Subcutaneous abdominal adipose tissue (tissue), 5 donors: ENCODE measurements at regions not wholly inside any gene's neighbourhood (a gene's known extent, or its start where the extent isn't known, plus 50 kb on each side); places are given as distances from the start of the nearest gene placed in this dataset.

Source experiments
- H3K27ac ChIP-seq: one replicate; pipeline ENCODE4 v1.7.0; 2013; ENCODE audit warnings: low read depth, mild to moderate bottlenecking, inconsistent platforms, low read length, moderate library complexity
- H3K27me3 ChIP-seq, 5 donors: one replicate each; pipeline ENCODE4 v1.7.0; 2013; ENCODE audit warnings: low read length in 5 of 5, inconsistent platforms in 1 of 5; ENCODE audit not compliant: control insufficient read depth in 5 of 5, insufficient read depth in 4 of 5
- H3K36me3 ChIP-seq, 5 donors: one replicate each; pipeline ENCODE4 v1.7.0; 2013; ENCODE audit warnings: low read length in 5 of 5; ENCODE audit not compliant: control insufficient read depth in 5 of 5, insufficient read depth in 5 of 5
- H3K4me1 ChIP-seq, 5 donors: one replicate each; pipeline ENCODE4 v1.7.0; 2013; ENCODE audit warnings: low read length in 5 of 5, mild to moderate bottlenecking in 3 of 5, moderate library complexity in 1 of 5; ENCODE audit not compliant: control insufficient read depth in 5 of 5, insufficient read depth in 5 of 5
- H3K4me3 ChIP-seq, 5 donors: one replicate each; pipeline ENCODE4 v1.7.0; 2013; ENCODE audit warnings: low read length in 5 of 5, low read depth in 1 of 5
- H3K9ac ChIP-seq, 5 donors: one replicate each; pipeline ENCODE4 v1.7.0; 2013; ENCODE audit warnings: low read length in 5 of 5, mild to moderate bottlenecking in 4 of 5, moderate library complexity in 3 of 5
- H3K9me3 ChIP-seq, 5 donors: one replicate each; pipeline ENCODE4 v1.7.0; 2013; ENCODE audit warnings: low read length in 5 of 5; ENCODE audit not compliant: control insufficient read depth in 5 of 5
- donor health status: healthy.
- donor health status: healthy.
- donor health status: healthy.
- donor health status: healthy.
- donor health status: healthy.

DNA sequence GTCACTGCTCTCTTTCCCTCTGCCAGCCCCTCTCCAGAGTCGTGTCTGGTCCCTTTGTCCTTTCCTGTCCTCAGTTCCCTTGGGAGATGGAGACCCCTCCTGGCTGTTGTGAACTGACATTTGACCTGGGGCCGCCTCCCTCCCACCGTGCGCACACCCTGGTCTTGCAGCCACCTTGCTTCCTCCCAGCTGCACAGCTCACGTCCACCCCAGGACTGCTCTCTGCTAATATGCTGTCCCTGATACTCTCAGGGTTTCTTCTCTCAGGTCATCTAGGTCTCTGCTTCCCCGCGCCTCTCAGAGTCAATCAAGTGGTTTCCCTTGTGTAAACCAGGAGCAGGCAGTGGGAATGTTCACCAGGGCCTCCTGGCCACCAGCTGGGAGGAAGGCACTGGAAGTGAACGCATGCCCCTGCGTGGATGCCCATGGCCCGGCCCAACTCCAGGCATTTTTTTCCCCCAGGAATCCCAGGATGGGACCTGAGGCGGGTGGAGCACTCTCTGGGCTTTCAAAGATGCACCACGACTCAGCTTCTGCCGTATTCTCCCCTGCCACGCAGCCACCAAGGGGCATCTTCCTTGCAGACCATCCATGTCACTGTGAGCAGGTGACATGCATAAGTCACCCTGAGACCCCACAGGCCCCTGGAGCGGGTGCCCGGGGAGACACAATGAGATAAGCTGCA lies 142.4 kb downstream of the OLFM1 start:
- H3K27me3 ChIP-seq, result peaks cover 7 to 42% (median 21%) of the 10 kb centered on the region in 5 donors
- no peak overlapping the region for H3K9ac ChIP-seq
- no peaks in the 10 kb centered on the region for H3K36me3 ChIP-seq
- H3K4me1 ChIP-seq, result peaks cover 0 to 9% (median 7%) of the 10 kb centered on the region in 5 donors
- no peak overlapping the region for H3K4me3 ChIP-seq
- peaks cover 0 to 13% (median 7%) of the 10 kb centered on the region in 5 donors for H3K9me3 ChIP-seq
- no peak overlapping the region for H3K27ac ChIP-seq

- peaks cover 0 to 13% (median 7%) of the 10 kb centered on the region in 5 donors for H3K9me3 ChIP-seq
- H3K27me3 ChIP-seq, result peaks cover 7 to 36% (median 19%) of the 10 kb centered on the region in 5 donors
- H3K36me3 ChIP-seq, result no peaks in the 10 kb centered on the region
- no peak overlapping the region for H3K9ac ChIP-seq
- no peak overlapping the region for H3K27ac ChIP-seq
- H3K4me3 ChIP-seq, result no peak overlapping the region
- peaks cover 0 to 9% (median 7%) of the 10 kb centered on the region in 5 donors for H3K4me1 ChIP-seq
Measured at GRCh38 chr9:135230386-135230765, 142.9 kb downstream of the OLFM1 start.

GRCh38 chr9:135230817-135231520 lies 143.5 kb downstream of the OLFM1 start:
- no peak overlapping the region for H3K9ac ChIP-seq
- no peak overlapping the region for H3K4me3 ChIP-seq
- no peaks in the 10 kb centered on the region for H3K36me3 ChIP-seq
- H3K4me1 ChIP-seq, result peaks cover 0 to 9% (median 7%) of the 10 kb centered on the region in 5 donors
- peaks cover 7 to 34% (median 19%) of the 10 kb centered on the region in 5 donors for H3K27me3 ChIP-seq
- H3K27ac ChIP-seq, result no peak overlapping the region
- H3K9me3 ChIP-seq, result peaks cover 0 to 11% (median 7%) of the 10 kb centered on the region in 5 donors

GRCh38 chr9:135239100-135239768 lies 151.8 kb downstream of the OLFM1 start:
- peaks cover 13 to 30% (median 20%) of the 10 kb centered on the region in 5 donors for H3K27me3 ChIP-seq
- H3K36me3 ChIP-seq, result no peaks in the 10 kb centered on the region
- no peaks in the 10 kb centered on the region for H3K4me1 ChIP-seq
- H3K27ac ChIP-seq, result no peak overlapping the region
- H3K9me3 ChIP-seq, result peaks cover 0 to 9% (median 4%) of the 10 kb centered on the region in 5 donors
- no peak overlapping the region for H3K9ac ChIP-seq
- no peak overlapping the region for H3K4me3 ChIP-seq

DNA sequence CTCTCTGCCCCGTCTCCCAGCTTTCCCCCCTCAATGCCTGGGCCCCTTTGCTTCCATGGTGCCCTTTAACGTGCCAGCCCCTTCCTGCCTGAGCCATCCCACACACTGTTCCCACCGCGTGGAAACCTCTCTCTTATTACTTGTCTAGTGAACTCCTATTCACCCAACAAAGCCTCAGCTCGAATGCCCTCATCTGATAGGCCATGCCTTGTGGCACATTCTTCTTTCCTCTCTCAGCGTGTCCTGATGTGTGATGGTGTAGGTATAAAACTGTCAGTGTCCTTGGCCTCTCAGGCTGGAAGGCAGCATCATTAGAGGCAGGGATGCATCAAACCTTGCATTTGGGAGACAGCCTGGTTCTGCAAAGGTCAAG lies 152.3 kb downstream of the OLFM1 start:
- H3K9me3 ChIP-seq, result peaks cover 0 to 4% (median 0%) of the 10 kb centered on the region in 5 donors
- no peak overlapping the region for H3K27ac ChIP-seq
- peaks cover 18 to 35% (median 25%) of the 10 kb centered on the region in 5 donors for H3K27me3 ChIP-seq
- no peaks in the 10 kb centered on the region for H3K36me3 ChIP-seq
- no peak overlapping the region for H3K4me3 ChIP-seq
- peaks cover 0 to 2% (median 0%) of the 10 kb centered on the region in 5 donors for H3K4me1 ChIP-seq
- H3K9ac ChIP-seq, result no peak overlapping the region

- H3K4me3 ChIP-seq, result no peak overlapping the region
- H3K9me3 ChIP-seq, result peaks cover 0 to 3% (median 0%) of the 10 kb centered on the region in 5 donors
- H3K36me3 ChIP-seq, result no peaks in the 10 kb centered on the region
- H3K9ac ChIP-seq, result no peak overlapping the region
- H3K4me1 ChIP-seq, result peaks cover 0 to 5% (median 0%) of the 10 kb centered on the region in 5 donors
- H3K27me3 ChIP-seq, result peaks cover 23 to 39% (median 26%) of the 10 kb centered on the region in 5 donors
- H3K27ac ChIP-seq, result no peak overlapping the region
Measured at GRCh38 chr9:135240222-135240621, 152.8 kb downstream of the OLFM1 start.

DNA sequence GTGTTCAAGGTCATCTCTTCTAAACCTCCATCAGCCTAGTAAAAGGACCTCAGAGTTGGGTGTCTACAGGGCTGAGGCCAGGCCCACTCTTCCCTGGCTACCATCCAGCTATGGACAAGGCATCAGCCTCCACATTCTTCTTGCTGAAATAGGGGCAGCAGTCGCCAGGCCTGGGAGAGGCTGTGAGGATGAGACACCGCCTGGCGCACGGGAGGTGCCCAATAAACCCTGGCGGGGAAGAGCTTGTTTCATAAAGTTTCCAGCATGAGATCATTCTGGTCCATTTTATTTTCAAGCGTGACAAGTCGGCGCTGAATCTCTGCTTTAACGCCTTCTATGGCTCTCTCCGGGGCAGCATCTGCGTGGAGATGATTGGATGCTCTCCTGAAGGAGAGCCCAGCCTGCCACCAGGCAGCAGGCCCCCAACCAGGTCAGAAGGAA lies 153.4 kb downstream of the OLFM1 start:
- H3K9me3 ChIP-seq, result peaks cover 0 to 3% (median 0%) of the 10 kb centered on the region in 5 donors
- H3K36me3 ChIP-seq, result no peaks in the 10 kb centered on the region
- H3K27ac ChIP-seq, result no peak overlapping the region
- no peak overlapping the region for H3K4me3 ChIP-seq
- H3K4me1 ChIP-seq, result peaks cover 0 to 5% (median 0%) of the 10 kb centered on the region in 5 donors
- H3K27me3 ChIP-seq, result peaks cover 28 to 44% (median 31%) of the 10 kb centered on the region in 5 donors
- no peak overlapping the region for H3K9ac ChIP-seq

- Histone ChIP-seq H3K36me3 (no peaks in the 10 kb centered on the region), H3K4me1 (peaks cover 0 to 5% (median 0%) of the 10 kb centered on the region in 5 donors), H3K27me3 (peaks cover 34 to 50% (median 35%) of the 10 kb centered on the region in 5 donors), H3K27ac (no peak overlapping the region), H3K9me3 (peaks cover 0 to 3% (median 0%) of the 10 kb centered on the region in 5 donors), H3K9ac (no peak overlapping the region), H3K4me3 (no peak overlapping the region)
Measured at GRCh38 chr9:135241381-135242048, 154.0 kb downstream of the OLFM1 start.

- no peak overlapping the region for H3K9ac ChIP-seq
- H3K4me3 ChIP-seq, result no peak overlapping the region
- H3K9me3 ChIP-seq, result peaks cover 0 to 3% (median 0%) of the 10 kb centered on the region in 5 donors
- H3K4me1 ChIP-seq, result peaks cover 0 to 5% (median 0%) of the 10 kb centered on the region in 5 donors
- peaks cover 35 to 54% (median 39%) of the 10 kb centered on the region in 5 donors for H3K27me3 ChIP-seq
- H3K27ac ChIP-seq, result no peak overlapping the region
- no peaks in the 10 kb centered on the region for H3K36me3 ChIP-seq
Measured at GRCh38 chr9:135242049-135242396, 154.6 kb downstream of the OLFM1 start.
